ENCODE measurements at regions not wholly inside any gene's neighbourhood (a gene's known extent, or its start where the extent isn't known, plus 50 kb on each side); places are given as distances from the start of the nearest gene placed in this dataset.

DNA sequence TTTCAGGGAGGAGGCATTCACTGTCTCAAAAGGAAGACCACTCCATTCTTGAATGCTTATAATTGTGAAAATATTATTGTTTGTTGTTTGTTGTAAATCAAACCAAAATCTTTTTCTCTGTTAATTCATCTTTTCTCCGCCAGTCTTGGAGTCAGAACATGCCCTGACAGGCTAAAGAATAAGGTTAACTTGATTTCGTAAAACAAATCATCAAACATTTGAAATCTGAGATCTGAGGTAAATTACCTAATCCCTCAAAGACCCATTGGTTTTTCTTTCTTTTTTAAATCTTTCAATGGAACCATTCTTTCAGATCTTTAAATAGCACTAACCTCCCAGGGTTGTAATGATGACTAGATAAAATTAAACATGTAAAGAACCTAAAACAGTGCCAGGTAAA is 430.1 kb upstream of the PTBP2 start:
- TF ChIP-seq, protein P1, sequence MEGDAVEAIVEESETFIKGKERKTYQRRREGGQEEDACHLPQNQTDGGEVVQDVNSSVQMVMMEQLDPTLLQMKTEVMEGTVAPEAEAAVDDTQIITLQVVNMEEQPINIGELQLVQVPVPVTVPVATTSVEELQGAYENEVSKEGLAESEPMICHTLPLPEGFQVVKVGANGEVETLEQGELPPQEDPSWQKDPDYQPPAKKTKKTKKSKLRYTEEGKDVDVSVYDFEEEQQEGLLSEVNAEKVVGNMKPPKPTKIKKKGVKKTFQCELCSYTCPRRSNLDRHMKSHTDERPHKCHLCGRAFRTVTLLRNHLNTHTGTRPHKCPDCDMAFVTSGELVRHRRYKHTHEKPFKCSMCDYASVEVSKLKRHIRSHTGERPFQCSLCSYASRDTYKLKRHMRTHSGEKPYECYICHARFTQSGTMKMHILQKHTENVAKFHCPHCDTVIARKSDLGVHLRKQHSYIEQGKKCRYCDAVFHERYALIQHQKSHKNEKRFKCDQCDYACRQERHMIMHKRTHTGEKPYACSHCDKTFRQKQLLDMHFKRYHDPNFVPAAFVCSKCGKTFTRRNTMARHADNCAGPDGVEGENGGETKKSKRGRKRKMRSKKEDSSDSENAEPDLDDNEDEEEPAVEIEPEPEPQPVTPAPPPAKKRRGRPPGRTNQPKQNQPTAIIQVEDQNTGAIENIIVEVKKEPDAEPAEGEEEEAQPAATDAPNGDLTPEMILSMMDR (conservative IDR thresholded peaks at IDR 0.05) = no peak
- TF ChIP-seq EZH2 (IDR thresholded peaks at IDR 0.05; ENCODE audit: low read depth) = no peak

Measured in PC-9 (cell line).